OCI-LY1 (cell line): ENCODE measurements at regions not wholly inside any gene's neighbourhood (a gene's known extent, or its start where the extent isn't known, plus 50 kb on each side); places are given as distances from the start of the nearest gene placed in this dataset.

ENCODE experiments used
- CTCF ChIP-seq: fragments of 200-600 bp; sonication (generic), shearing (Covaris generic); IDR thresholded peaks from 2 replicates; pipeline ENCODE4 v1.5.1; 2017; ENCODE audit warnings: mild to moderate bottlenecking, antibody characterized with exemption, low read length, moderate library complexity, mixed read lengths
- EZH2 ChIP-seq: fragments of 200-600 bp; sonication (generic), shearing (Covaris generic); IDR thresholded peaks from 2 replicates; pipeline ENCODE4 v1.8.0; 2017; ENCODE audit warnings: borderline replicate concordance, mixed run types, mild to moderate bottlenecking, antibody characterized with exemption, low read length, moderate library complexity, mixed read lengths

GRCh38 chr1:70767377-70767776, 280.2 kb downstream of the PTGER3 start:
- TF ChIP-seq CTCF (no peak), EZH2 (no peak)
